Left ventricle myocardium inferior (tissue), 1 donor: ENCODE measurements at regions not wholly inside any gene's neighbourhood (a gene's known extent, or its start where the extent isn't known, plus 50 kb on each side); places are given as distances from the start of the nearest gene placed in this dataset.

ENCODE experiments used
- DNase-seq: peaks from one replicate; pipeline ENCODE4 v3.0.0-alpha.2; 2020
- H3K27ac ChIP-seq: fragments of 200-600 bp; replicated peaks from 2 replicates; pipeline ENCODE4 v1.8.0; 2021
- H3K27me3 ChIP-seq: fragments of 200-600 bp; 2 replicates; pipeline ENCODE4 v1.8.0; 2021; ENCODE audit warnings: low read depth
- H3K36me3 ChIP-seq: fragments of 200-600 bp; 2 replicates; pipeline ENCODE4 v1.8.0; 2021
- H3K4me1 ChIP-seq: fragments of 200-600 bp; 2 replicates; pipeline ENCODE4 v1.8.0; 2021
- H3K4me3 ChIP-seq: fragments of 200-600 bp; 2 replicates; pipeline ENCODE4 v1.8.0; 2021; ENCODE audit warnings: mild to moderate bottlenecking, moderate library complexity
- H3K9me3 ChIP-seq: fragments of 200-600 bp; replicated peaks from 2 replicates; pipeline ENCODE4 v1.8.0; 2021
- intact Hi-C: fragments of 100-400 bp; cut with micrococcal nuclease; formaldehyde crosslinking; loops from one replicate; pipeline ENCODE4 v1.11.0; 2022
- TF ChIP-seq, protein P1 (sequence below): fragments of 200-600 bp; IDR thresholded peaks from 2 replicates; pipeline ENCODE4 v1.8.0; 2021; ENCODE audit warnings: antibody characterized with exemption, mild to moderate bottlenecking, borderline replicate concordance
- donor health status: DM: no; HTN: yes; CAD: no; lungs with severe emphysema.

DNA sequence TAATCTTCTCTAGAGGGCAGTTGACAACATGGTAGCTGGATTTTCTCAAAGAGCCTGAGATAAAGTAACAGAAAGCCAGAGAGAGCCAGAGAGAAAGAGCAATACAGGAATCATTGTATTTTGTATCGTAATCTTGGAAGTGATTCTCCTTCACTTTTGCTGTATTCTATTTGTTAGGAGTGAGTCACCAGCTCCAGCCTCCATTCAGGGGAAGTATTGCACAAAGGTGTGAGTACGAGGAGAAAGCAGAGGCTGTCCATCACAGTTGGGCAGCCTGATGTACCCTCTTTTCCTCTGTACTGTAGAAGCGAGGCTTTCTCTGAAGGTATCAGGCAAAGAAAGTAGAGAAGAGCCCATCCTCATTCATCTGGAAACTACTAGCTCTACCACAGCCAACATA lies 176.8 kb downstream of the KCNS3 start:
- H3K9me3 ChIP-seq, result no peaks in the 10 kb centered on the region
- no peak overlapping the region for H3K4me3 ChIP-seq
- intact Hi-C loops, result no loop called here
- no peaks in the 10 kb centered on the region for H3K36me3 ChIP-seq
- H3K27me3 ChIP-seq, result no peaks in the 10 kb centered on the region
- DNase-seq, result no peak
- TF ChIP-seq, protein P1, sequence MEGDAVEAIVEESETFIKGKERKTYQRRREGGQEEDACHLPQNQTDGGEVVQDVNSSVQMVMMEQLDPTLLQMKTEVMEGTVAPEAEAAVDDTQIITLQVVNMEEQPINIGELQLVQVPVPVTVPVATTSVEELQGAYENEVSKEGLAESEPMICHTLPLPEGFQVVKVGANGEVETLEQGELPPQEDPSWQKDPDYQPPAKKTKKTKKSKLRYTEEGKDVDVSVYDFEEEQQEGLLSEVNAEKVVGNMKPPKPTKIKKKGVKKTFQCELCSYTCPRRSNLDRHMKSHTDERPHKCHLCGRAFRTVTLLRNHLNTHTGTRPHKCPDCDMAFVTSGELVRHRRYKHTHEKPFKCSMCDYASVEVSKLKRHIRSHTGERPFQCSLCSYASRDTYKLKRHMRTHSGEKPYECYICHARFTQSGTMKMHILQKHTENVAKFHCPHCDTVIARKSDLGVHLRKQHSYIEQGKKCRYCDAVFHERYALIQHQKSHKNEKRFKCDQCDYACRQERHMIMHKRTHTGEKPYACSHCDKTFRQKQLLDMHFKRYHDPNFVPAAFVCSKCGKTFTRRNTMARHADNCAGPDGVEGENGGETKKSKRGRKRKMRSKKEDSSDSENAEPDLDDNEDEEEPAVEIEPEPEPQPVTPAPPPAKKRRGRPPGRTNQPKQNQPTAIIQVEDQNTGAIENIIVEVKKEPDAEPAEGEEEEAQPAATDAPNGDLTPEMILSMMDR, result no peak
- H3K4me1 ChIP-seq, result no peaks in the 10 kb centered on the region
- no peak overlapping the region for H3K27ac ChIP-seq

DNA sequence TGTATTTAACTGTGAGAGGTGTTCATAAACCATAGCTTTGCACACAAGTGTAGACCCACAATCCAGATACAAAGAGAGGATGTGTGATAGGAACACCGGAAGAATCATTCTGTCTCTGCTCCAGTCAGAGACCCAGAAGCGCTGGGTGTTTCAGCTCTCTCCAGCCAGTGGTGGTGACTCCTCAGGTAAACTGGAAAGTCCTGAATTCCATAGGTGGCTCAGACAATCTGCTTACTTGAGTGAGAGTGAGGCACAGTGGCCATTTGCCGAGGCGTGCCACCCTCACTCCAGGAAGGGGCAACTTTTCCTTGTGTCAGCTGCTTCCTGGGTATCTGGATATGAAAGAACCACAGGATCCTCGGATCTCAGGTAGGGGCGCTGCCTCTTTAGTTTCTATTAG lies 171.5 kb downstream of the KCNS3 start:
- intact Hi-C loops, result no loop called here
- Histone ChIP-seq H3K36me3 (no peaks in the 10 kb centered on the region), H3K27ac (no peak overlapping the region), H3K4me3 (no peak overlapping the region), H3K4me1 (peaks cover 17% of the 10 kb centered on the region), H3K27me3 (no peaks in the 10 kb centered on the region), H3K9me3 (no peaks in the 10 kb centered on the region)
- TF ChIP-seq, protein P1, result no peak
- no peak for DNase-seq

DNA sequence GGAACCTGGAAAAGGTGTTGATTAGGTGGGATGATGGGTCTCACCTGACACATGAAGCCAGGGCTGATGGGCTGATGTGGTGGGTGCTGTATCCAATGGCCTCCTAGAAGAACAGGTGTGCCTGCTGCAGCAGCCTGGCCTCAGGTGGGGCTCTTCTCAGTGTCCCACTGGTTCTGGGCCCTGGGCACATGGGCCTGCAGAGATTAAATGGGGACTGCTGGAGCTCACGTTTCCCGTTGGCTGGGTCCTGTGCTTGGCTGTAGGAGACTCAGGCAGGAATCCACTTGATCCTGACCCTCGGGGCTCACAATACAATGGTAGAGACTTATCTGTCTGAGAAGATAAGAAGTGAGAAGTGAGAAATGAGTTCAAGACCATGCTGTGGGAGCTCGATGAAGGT lies 170.9 kb downstream of the KCNS3 start:
- Histone ChIP-seq H3K4me1 (peaks cover 17% of the 10 kb centered on the region), H3K27me3 (no peaks in the 10 kb centered on the region), H3K9me3 (no peaks in the 10 kb centered on the region), H3K27ac (no peak overlapping the region), H3K36me3 (no peaks in the 10 kb centered on the region), H3K4me3 (no peak overlapping the region)
- TF ChIP-seq, protein P1, result no peak
- intact Hi-C loops, result no loop called here
- DNase-seq, result no peak

DNA sequence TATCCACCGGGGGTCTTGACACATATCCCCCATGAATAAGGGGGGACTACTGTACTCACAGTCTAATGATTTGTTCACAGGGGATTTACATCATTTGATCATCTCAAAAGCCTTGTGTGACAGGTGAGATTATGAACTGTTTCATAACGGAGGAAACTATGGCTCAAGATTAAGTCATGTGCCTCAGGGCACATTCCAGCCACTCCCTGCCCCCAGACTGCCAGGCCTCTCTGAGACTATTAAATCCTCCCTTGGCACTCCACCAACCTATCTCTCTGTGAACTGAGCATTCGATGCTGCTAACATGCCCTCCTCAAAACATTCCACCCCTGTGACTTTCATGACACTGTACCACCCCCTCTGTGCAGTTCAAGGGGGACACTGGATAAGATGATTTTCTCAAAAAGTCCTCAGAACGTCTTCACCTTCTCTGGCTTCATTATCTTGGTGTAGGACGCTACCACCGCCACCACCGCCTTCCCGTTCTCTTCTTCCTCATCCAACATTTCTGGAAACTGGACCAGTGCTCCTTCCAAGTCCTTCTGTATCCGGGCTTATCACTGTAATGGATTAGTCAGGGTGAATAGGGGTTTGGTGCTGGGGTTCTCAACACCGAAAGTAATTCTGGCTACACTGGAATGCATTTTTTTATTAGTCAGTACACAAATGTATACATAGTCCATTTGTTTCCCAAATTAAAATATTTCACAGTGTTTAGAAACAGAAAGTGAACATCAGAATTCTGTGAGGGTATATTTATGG lies 169.6 kb downstream of the KCNS3 start:
- peak overlapping the region; percentile 56 for H3K27ac ChIP-seq
- no peak overlapping the region for H3K4me3 ChIP-seq
- intact Hi-C loops, result no loop called here
- H3K9me3 ChIP-seq, result no peaks in the 10 kb centered on the region
- no peaks in the 10 kb centered on the region for H3K27me3 ChIP-seq
- no peaks in the 10 kb centered on the region for H3K36me3 ChIP-seq
- H3K4me1 ChIP-seq, result peaks cover 17% of the 10 kb centered on the region
- TF ChIP-seq, protein P1, result no peak
- no peak for DNase-seq

DNA sequence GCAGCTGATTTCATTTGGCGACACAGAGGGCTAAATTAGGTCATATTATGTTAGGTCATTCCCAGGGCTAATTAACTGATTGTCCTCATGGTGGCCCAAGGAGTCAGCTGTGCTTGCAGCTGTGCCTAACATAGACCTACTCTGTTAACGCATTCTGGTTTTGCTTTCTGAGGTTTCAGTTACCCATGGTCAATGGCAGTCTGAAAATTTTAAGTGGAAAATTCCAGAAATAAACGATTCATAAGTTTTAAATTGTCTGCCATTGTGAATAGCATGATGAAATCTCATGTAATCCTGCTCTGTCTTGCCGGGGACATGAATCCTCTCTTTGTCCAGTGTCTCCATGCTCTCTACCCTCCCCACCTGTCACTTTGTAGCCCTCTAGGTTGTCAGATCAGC lies 168.7 kb downstream of the KCNS3 start:
- peak overlapping the region; percentile 56 for H3K27ac ChIP-seq

More for the DNA sequence above, 168.7 kb downstream of the KCNS3 start:
- H3K36me3 ChIP-seq, result no peaks in the 10 kb centered on the region
- H3K4me3 ChIP-seq, result no peak overlapping the region
- TF ChIP-seq, protein P1, result no peak
- H3K4me1 ChIP-seq, result peaks cover 17% of the 10 kb centered on the region
- no peaks in the 10 kb centered on the region for H3K27me3 ChIP-seq
- no peaks in the 10 kb centered on the region for H3K9me3 ChIP-seq
- intact Hi-C loops, result no loop called here
- DNase-seq, result no peak
